GM12875 (cell line): ENCODE measurements at regions not wholly inside any gene's neighbourhood (a gene's known extent, or its start where the extent isn't known, plus 50 kb on each side); places are given as distances from the start of the nearest gene placed in this dataset.

ENCODE experiments used
- H3K4me3 ChIP-seq: one replicate; pipeline ENCODE4 v1.5.1; 2011; ENCODE audit warnings: low read depth, low read length, control low read depth
- TF ChIP-seq, protein P1 (sequence below): IDR thresholded peaks from 2 replicates; pipeline ENCODE4 v1.5.1; 2011; ENCODE audit warnings: low read depth, mild to moderate bottlenecking, control low read depth, inconsistent platforms, low read length, moderate library complexity, borderline replicate concordance; ENCODE audit not compliant: insufficient read depth

DNA sequence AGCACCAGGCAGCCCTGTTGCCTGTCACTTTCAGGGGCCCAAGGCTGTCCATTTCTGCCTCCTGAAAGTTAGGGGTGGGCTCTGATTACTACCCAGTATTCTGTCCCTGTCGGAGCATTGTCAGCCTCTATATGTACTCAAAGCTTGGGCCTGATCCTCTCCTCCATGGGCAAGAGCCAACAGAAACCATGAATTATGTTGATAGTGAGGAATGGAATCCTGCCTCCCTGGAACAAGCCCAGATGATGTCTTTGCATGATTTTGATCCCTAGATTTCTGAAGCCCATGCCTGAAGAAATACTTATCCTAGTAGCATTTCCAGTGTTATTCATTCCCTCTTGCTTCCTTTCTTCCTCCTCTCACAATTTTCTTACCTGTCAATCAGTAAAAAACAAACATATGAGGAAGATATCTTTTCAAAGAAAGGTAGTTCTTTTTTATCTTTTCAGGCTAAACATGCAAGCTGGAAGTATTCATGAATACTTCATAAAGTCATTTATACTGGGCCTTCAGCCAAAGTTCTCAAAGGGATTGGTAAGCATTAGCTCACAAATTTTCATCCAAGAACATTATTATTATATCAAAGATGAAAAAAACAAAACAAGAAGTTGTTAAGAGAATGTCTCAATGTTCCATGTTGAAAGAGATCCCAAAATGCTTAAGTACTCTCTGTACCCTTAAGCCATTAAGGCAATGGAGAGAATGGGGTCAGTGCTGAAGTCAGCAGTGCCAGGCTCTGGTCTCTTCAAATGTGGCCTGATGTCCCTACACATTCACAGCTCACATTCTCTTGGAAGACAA lies 171.7 kb downstream of the NHLRC3 start:
- H3K4me3 ChIP-seq: no peak overlapping the region
- TF ChIP-seq, protein P1, sequence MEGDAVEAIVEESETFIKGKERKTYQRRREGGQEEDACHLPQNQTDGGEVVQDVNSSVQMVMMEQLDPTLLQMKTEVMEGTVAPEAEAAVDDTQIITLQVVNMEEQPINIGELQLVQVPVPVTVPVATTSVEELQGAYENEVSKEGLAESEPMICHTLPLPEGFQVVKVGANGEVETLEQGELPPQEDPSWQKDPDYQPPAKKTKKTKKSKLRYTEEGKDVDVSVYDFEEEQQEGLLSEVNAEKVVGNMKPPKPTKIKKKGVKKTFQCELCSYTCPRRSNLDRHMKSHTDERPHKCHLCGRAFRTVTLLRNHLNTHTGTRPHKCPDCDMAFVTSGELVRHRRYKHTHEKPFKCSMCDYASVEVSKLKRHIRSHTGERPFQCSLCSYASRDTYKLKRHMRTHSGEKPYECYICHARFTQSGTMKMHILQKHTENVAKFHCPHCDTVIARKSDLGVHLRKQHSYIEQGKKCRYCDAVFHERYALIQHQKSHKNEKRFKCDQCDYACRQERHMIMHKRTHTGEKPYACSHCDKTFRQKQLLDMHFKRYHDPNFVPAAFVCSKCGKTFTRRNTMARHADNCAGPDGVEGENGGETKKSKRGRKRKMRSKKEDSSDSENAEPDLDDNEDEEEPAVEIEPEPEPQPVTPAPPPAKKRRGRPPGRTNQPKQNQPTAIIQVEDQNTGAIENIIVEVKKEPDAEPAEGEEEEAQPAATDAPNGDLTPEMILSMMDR: no peak

DNA sequence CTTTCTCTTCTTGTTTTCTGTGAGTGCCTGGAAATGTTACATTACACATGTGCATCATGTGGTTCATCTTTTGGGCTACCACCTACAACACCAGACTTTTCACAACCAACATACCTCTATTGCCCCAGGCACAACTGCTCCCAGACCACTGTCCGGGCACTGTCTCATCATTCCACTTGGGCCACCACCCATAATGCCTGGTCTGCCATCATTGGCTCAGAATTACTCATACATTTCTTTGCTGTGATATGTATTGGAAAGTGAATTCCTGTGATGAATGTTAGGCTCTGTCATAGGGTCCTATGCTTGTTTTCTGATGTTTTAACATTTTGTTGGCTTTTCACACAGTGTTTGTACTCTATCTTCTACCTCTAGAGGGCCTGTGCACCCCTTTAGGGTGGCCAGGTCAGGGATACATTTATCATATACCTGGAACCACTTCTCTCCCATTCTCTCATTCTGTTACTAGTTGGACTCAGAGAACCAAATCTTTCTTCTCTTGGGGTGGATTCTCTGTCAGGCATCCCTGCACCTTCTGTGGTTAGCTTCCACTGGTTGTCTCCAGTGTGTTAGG lies 172.8 kb downstream of the NHLRC3 start:
- no peak overlapping the region for H3K4me3 ChIP-seq
- TF ChIP-seq, protein P1: no peak

DNA sequence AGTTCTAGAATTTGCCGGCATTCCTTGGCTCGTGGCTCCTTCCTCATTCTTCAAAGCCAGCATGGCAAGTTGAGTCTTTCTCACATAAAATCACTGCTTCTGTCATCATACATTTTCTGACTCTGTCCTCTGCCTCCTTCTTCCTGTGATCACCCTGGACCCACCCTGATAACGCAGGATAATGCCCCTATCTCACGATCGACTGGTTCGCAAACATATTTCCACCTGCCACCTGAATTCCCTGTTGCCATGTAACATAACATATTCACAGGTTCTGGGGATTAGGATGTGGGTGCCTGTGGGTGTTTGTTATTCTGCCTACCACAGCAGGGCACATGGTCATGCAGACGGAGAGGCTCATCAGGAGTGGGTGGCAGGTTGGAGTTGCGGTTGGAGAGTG lies 177.7 kb downstream of the NHLRC3 start:
- H3K4me3 ChIP-seq: no peak overlapping the region
- TF ChIP-seq, protein P1: no peak

DNA sequence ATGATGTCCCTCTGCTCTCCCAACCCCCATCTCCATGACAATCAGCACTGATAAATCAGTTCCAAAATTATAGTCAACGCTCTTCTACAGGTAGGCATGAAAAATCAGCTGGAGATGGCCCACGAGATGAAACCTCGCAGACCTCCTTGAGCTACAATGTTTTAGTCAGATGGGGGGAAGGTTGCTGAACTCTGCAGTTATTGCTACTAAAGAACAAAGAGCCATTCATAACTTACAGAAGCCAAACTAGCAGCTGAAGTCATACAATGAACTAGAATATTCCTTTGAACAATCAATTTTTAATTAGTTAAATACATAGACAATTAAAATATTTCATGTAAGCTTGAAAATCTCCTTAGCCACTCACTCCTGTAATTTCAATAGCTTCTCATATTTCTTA lies 179.2 kb downstream of the NHLRC3 start:
- TF ChIP-seq, protein P1: no peak
- no peak overlapping the region for H3K4me3 ChIP-seq

DNA sequence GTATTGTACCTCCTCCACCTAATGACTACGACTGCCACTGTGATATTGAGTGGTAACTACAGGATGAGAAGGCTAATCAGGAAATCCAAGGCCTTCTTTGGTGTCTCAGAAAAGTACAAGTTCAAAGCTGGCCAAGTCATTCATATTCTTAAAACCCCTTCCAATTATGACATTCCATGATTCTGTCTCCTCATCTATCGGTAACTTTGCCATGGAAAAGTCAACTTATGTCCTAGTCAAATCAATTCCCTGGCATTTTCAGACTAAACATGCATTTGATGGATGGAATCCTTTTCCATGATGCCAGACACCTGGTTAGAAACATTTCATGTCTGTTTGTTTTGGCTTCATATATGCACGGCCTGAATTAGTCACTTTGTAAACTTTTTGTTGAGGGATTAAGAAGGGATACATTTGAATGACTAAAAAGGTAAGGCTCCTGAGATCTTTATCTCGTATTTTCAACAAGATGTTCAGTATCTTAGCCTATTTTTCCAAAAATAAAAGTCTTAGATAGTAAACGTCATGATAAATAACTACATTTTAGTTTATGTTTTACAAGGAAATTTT lies 186.5 kb downstream of the NHLRC3 start:
- TF ChIP-seq, protein P1: no peak
- H3K4me3 ChIP-seq: no peak overlapping the region

DNA sequence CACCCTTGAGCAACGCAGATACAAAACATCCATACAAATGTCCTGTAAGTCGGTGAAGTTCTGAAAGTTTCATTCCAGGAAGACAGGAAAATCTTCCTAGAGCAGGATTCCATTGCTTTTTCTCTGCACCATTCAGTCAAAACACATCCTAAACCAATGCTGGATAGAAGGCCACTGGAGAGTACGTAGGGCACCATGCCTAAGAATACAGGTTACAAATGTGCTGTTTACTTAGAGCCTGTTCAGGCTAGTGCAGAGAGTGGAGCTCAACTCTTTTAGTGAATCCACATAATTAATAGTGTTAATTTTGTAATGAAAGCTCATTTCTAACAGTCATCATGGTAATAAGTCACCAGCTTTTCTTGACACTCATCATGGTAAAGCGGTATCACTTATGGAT lies 187.6 kb downstream of the NHLRC3 start:
- TF ChIP-seq, protein P1: no peak
- H3K4me3 ChIP-seq: no peak overlapping the region

DNA sequence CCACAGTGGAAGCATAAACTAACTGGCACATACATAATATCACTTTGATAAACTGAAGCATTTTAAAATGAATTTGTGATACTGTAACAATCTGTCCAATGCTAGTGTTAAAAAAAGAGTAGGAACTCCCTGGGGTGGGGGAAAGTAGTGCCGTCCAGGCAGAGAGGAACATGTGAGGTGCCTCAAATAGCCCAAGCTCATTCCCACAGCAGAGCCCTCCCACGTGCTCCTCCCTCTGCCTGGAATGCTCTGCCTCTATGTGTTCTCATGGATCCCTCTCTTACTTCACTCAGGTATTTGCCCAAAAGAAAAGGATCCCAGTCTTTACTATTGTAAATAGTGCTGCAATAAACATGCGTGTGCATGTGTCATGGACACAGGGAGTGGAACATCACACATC lies 188.1 kb downstream of the NHLRC3 start:
- H3K4me3 ChIP-seq: no peak overlapping the region
- TF ChIP-seq, protein P1: no peak
